ENCODE measurements at regions not wholly inside any gene's neighbourhood (a gene's known extent, or its start where the extent isn't known, plus 50 kb on each side); places are given as distances from the start of the nearest gene placed in this dataset.

DNA sequence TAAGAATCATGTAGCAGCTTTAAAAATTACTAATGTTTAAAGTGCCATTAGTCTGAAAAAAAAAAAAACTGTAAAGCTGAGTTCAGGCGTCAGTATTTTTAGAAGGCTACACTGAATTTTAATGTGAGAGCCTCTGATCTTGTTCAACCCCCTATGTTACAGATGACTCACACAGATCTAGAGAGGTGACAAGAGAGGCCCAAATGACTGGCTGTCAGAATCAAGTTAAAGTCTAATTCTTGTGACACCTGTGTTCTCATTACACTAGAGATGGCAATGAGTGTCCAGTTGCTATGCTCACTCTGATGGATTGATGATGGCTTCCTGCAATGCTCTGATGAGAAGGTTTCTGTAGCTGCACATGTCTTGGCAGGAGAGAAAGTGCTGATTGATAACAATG, 203.5 kb upstream of the OBI1 start:
- DNase-seq: no peak

GRCh38 chr13:78852709-78853108, 193.8 kb upstream of the OBI1 start:
- DNase-seq: no peak

DNA sequence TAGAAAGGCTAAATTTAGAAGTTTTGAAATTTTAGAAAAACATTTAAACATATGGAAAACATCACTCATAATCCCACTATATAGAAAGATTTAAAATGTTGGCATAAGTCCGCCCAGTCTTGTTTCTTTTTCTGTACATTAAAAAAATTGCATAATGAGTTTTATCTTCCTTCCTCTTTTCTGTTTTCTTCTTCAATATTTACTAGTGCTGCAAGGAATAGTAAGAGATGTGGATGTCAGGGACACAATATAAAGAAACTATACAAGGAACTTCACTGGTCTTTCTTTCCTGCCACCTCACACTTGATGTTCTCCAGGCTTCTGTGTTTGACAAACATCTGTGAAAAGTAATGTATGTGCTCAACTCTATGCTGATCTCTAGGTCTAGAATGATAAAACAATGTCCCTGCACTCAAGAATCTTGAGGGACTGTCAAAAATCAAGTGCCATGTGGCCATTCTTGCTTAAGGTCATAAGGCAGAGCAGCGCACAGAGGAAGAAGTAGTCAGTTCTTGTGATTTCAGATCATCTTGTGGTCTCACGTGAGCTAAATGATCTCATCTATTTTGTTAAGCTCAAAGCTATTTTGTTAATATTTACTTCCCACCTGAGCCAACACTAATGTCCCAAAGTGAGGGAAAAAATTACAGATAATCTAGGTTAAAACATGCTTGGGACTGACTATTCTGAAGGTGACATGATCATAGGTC, 186.9 kb upstream of the OBI1 start:
- DNase-seq: no peak

GRCh38 chr13:78844106-78844505, 185.2 kb upstream of the OBI1 start:
- DNase-seq: no peak

DNA sequence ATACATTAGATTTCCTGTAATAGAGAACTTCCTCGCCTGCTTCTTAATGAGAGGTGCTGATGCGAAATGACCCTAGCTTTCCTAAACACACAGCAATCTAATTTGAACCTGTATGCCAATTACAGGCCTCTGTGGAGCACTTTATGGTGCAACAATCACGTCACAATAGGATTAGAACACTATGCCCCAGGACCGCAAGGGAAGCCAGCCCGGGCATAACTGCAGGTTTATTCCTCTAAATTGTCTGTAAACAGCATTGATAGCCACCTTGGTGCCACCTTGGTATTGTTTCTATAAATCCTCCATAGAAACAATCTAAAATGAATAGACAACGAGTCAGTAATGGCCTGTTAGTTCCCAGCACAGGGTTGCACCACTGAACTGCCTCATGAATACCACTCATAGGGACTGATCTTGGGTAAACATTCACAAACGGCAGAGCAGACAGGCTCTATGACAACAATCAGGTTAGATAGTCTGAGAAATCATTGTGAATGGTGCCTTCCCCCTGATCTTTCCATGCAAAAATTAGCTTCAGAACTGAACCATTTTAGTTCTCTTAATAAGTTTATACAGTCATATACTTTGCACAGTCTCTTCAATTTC, 182.5 kb upstream of the OBI1 start:
- DNase-seq: no peak

GRCh38 chr13:78836238-78836784, 177.4 kb upstream of the OBI1 start:
- DNase-seq: no peak

GRCh38 chr13:78832461-78832860, 173.5 kb upstream of the OBI1 start:
- no peak for DNase-seq

- no peak for DNase-seq
These were observed 171.6 kb upstream of the OBI1 start for GRCh38 chr13:78830508-78830907.

- DNase-seq: no peak
These were observed 170.9 kb upstream of the OBI1 start for GRCh38 chr13:78829821-78830220.

DNA sequence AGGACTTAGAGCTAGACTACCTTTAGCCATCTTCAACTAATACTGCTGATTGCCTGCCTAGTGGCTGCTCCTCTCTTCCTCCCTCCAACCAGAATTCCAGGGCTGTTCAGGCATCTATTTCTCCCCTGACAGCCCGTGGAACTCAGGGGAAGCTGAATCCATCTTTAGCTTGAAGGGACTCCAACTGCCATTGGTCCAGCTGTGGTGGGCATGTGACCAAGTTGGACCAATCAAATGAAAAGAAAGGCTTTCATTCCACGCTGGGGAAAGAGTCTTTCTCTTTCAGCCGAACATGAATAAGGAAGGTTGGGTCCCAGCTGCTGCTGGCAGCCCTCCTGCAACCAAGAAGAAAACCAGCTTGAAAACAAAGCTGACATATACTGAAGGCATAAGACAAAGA, 168.5 kb upstream of the OBI1 start:
- DNase-seq: no peak

DNA sequence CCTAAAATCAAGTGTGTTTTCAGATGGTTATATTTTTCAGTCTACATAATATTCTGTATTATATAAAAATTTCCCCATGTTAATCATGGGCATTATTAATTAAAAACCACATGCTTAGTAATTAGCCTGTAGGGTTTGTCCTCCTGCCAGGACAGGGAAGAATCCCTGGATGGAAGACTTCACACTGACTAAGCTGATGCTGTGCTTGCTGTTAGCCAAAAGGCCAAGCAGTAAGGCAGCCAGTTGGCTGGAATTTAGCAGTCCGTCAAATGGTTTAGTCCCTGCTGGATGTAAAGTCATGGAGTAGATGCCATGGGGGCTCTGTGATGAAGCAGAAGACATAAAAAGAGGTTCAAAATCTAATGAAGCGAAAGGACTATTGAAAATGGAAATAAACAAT, 168.0 kb upstream of the OBI1 start:
- no peak for DNase-seq

DNA sequence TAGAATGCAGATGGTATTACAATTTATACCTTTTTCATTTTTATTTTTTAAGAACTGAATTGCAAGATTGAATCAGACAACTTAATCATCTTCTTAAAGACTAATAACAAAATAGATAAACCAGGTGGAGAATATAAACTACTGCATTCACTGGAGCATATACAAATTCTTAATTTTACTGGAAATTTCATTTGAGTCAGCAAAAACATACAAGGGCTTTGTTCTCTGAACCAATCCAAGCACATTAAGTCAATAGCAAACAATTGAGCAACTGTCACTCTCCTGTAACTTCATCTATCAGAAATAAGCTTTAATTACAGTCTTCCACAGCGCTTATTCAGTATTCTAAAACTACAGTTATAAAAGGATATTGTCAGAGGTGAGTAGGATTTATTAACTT, 167.4 kb upstream of the OBI1 start:
- no peak for DNase-seq

GRCh38 chr13:78820541-78820940, 161.6 kb upstream of the OBI1 start:
- no peak for DNase-seq

- DNase-seq: no peak
These were observed 157.6 kb upstream of the OBI1 start for GRCh38 chr13:78816592-78816991.

DNA sequence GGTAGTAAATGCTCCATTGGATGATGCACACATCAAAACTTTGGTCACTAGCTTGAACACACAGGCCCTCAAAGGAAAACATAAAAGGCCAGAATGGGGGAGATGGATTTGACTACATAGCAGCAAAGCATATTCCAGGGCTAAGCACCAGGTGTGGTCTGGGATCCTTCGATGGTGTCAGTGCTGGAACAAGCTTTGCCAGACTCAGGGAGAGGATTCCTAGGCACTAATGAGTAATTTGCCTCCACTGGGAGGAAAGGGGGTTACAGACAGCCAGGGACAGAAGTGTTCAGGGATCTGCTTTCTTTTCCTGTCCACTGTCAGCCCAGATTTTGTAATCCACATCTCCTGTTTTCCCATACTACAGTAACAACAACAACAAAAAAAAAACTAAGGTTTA, 157.2 kb upstream of the OBI1 start:
- no peak for DNase-seq

- DNase-seq: no peak
These were observed 147.5 kb upstream of the OBI1 start for GRCh38 chr13:78806457-78806856.

DNA sequence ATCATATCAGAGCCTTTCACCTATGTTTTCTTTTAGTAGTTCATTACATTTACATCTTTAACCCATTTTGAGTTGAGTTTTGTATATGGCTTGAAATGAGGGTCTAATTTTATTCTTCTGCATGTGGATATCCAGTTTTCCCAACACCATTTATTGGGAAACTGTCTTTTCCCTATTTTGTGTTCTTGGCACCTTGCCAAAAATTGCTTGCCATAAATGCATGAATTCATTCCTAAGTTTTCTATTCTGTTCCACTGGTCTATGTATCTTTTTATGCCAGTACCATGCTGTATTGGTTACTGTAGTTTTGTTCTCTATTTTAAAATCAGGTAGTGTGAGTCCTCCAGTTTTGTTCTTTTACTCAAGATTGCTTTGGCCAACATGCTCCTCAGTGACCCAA, 144.0 kb upstream of the OBI1 start:
- DNase-seq: no peak

DNA sequence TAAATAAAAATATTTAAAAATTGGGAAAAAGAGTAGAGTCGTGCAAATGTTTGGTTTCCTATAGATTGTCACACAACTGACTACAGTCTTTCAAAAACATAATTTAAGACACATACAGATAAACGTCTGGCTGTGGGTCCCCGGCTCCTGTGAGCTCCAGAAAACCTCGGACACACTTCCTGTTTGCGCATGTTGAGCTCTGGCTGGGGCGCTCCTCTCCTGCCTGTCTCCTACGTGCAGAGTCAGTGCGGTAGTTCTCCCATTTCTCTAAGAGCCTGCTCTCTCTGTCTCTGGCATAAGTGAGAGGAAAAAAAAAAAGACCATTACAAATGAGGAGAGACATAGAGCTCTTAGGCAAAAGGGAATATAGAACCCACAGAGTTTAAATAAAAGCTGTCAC, 128.2 kb upstream of the OBI1 start:
- DNase-seq: no peak

DNA sequence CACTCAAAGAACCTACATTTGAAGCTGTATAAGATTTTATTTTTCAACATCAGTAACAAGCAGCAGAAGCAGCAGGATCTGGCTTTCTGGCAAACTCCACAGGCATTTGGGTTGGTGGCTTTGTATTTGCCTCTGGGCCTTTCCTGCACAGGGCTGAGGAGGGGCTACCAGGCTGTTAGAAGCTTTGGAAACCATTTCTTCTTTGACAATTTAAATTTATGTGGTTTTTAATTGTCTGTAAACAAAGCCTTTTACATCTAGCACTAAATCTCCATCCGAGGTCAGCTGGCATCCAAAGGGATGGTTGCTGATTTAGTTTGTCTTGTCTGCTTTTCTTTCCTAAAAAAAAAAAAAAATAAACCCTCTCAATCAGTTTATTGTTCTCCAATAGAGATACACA, 127.5 kb upstream of the OBI1 start:
- no peak for DNase-seq

DNA sequence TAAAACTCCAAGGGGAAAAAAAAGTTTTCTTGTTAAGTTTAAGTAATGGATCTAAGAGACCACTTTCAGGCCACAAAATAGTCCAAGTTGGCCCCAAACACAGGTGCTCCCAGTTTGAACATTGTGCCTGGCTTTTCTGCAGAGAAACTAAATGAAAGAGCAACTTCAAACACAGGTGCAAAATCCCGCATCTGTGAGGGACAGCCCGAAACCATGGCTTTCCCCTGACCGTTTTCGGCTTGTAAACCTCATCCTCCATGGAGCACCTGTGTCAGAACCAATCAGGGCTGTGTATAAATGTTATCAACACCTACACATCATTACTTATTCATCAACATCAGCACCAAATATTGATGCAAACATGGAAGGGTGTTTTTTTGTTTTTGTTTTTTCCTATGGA, 126.8 kb upstream of the OBI1 start:
- no peak for DNase-seq

- DNase-seq: no peak
These were observed 125.2 kb upstream of the OBI1 start for GRCh38 chr13:78784014-78784750.

DNA sequence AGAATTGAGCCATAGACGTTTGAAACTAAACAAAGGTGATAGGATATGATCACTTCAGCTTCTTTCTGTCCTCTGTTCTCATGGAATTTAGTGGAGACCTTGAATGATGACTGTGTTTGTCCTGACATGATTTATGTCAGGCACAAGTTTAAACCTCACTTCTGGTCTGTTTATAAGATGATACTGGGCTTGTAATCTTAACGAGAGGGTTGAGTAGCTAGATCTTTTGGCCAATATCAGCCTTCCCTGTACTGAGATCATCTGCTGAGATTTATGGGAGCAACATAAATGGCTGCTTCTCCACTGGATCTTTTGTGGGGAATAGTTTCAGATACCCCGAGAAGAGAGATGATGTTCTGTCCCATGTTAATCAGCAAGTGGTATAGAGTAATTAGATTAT, 121.8 kb upstream of the OBI1 start:
- DNase-seq: no peak

DNA sequence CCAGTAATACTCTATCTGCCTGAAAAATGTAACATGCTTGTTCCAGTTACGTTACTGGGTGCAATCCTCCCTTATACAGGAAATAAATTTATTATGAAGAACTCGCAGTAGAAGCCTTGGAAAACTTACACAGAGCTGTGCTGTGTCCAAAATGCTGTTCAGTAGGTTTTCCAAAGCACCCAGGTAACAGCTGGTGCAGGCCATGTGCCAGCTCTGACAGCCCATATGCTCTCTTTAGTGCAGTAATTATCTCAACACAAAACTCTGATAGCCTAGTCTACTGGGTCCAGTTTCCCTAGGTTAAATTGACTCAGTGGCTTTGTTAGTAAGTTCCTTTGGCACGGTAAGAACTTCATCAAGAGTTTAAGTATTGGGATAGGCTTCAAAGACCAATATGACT, 120.7 kb upstream of the OBI1 start:
- DNase-seq: no peak

- DNase-seq: no peak
These were observed 119.0 kb upstream of the OBI1 start for GRCh38 chr13:78777976-78778375.

All from activated CD4-positive, alpha-beta T cell treated with anti-CD3 and anti-CD28 coated beads, Interleukin-2, amount 50 U/mL, for 48 hours (primary cell).